HG03457 (cell line): ENCODE measurements at regions not wholly inside any gene's neighbourhood (a gene's known extent, or its start where the extent isn't known, plus 50 kb on each side); places are given as distances from the start of the nearest gene placed in this dataset.
A peak's percentile ranks its signal among the peaks of the same experiment; 100 is the strongest.
"Not testable (repeated sequence)": the region's sequence is repeated elsewhere in the genome, so short reads cannot be mapped to it uniquely, and the experiment has no call there.

Experiments used
- ATAC-seq: cut with Tn5 transposase; IDR thresholded peaks from one replicate; pipeline ENCODE4 v1.9.1; 2021; ENCODE audit warnings: moderate number of reproducible peaks; ENCODE audit not compliant: unreplicated experiment

GRCh38 chr2:117342415-117342814 lies 472.1 kb upstream of the DDX18 start:
- ATAC-seq: no peak

GRCh38 chr2:117349687-117350086 lies 464.8 kb upstream of the DDX18 start:
- no peak for ATAC-seq

- ATAC-seq: no peak
Observed at GRCh38 chr2:117351396-117351795, 463.1 kb upstream of the DDX18 start.

- ATAC-seq: no peak
Observed at GRCh38 chr2:117359266-117359914, 455.1 kb upstream of the DDX18 start.

- ATAC-seq: no peak
Observed at GRCh38 chr2:117360586-117360985, 453.9 kb upstream of the DDX18 start.

GRCh38 chr2:117378653-117379052 lies 435.8 kb upstream of the DDX18 start:
- peak; percentile 94 for ATAC-seq

GRCh38 chr2:117379928-117380327 lies 434.6 kb upstream of the DDX18 start:
- no peak for ATAC-seq

GRCh38 chr2:117383997-117384396 lies 430.5 kb upstream of the DDX18 start:
- ATAC-seq: not testable (repeated sequence)

- ATAC-seq: no peak
Observed at GRCh38 chr2:117396161-117396560, 418.3 kb upstream of the DDX18 start.

- ATAC-seq: no peak
Observed at GRCh38 chr2:117401582-117401981, 412.9 kb upstream of the DDX18 start.

GRCh38 chr2:117406443-117406842 lies 408.0 kb upstream of the DDX18 start:
- ATAC-seq: no peak

GRCh38 chr2:117407746-117408145 lies 406.7 kb upstream of the DDX18 start:
- no peak for ATAC-seq

GRCh38 chr2:117409443-117409842 lies 405.0 kb upstream of the DDX18 start:
- ATAC-seq: no peak

- no peak for ATAC-seq
Observed at GRCh38 chr2:117411983-117412382, 402.5 kb upstream of the DDX18 start.

GRCh38 chr2:117432746-117433145 lies 381.7 kb upstream of the DDX18 start:
- no peak for ATAC-seq

GRCh38 chr2:117436697-117437096 lies 377.8 kb upstream of the DDX18 start:
- no peak for ATAC-seq

- ATAC-seq: no peak
Observed at GRCh38 chr2:117470311-117471095, 344.0 kb upstream of the DDX18 start.

- no peak for ATAC-seq
Observed at GRCh38 chr2:117481608-117482007, 332.9 kb upstream of the DDX18 start.

- no peak for ATAC-seq
Observed at GRCh38 chr2:117485588-117485987, 328.9 kb upstream of the DDX18 start.

GRCh38 chr2:117486081-117486480 lies 328.4 kb upstream of the DDX18 start:
- ATAC-seq: no peak

- no peak for ATAC-seq
Observed at GRCh38 chr2:117492209-117492851, 322.2 kb upstream of the DDX18 start.

GRCh38 chr2:117500721-117501120 lies 313.8 kb upstream of the DDX18 start:
- no peak for ATAC-seq
